ENCODE measurements at regions not wholly inside any gene's neighbourhood (a gene's known extent, or its start where the extent isn't known, plus 50 kb on each side); places are given as distances from the start of the nearest gene placed in this dataset.

GRCh38 chr9:30996761-30997160, 1387.7 kb upstream of the ACO1 start:
- Mint-ChIP-seq H3K4me3 (ENCODE audit: unreplicated experiment) (no peak overlapping the region), H3K27ac (ENCODE audit: unreplicated experiment) (no peak overlapping the region), H3K4me1 (ENCODE audit: low read depth, unreplicated experiment) (no peaks in the 10 kb centered on the region), H3K27me3 (ENCODE audit: unreplicated experiment) (no peaks in the 10 kb centered on the region), H3K9me3 (ENCODE audit: unreplicated experiment) (peaks cover 4% of the 10 kb centered on the region), H3K36me3 (ENCODE audit: unreplicated experiment) (no peaks in the 10 kb centered on the region)
- DNase-seq = no peak
- no peak for TF ChIP-seq CTCF (IDR thresholded peaks at IDR 0.05; ENCODE audit: partially characterized antibody, unreplicated experiment)

GRCh38 chr9:30997291-30997690, 1387.2 kb upstream of the ACO1 start:
- Mint-ChIP-seq H3K9me3 (ENCODE audit: unreplicated experiment) (peaks cover 4% of the 10 kb centered on the region), H3K36me3 (ENCODE audit: unreplicated experiment) (no peaks in the 10 kb centered on the region), H3K4me3 (ENCODE audit: unreplicated experiment) (no peak overlapping the region), H3K27me3 (ENCODE audit: unreplicated experiment) (no peaks in the 10 kb centered on the region), H3K27ac (ENCODE audit: unreplicated experiment) (no peak overlapping the region), H3K4me1 (ENCODE audit: low read depth, unreplicated experiment) (no peaks in the 10 kb centered on the region)
- TF ChIP-seq CTCF (IDR thresholded peaks at IDR 0.05; ENCODE audit: partially characterized antibody, unreplicated experiment) = no peak
- DNase-seq = no peak

GRCh38 chr9:31005086-31005665, 1379.3 kb upstream of the ACO1 start:
- no peak for TF ChIP-seq CTCF (IDR thresholded peaks at IDR 0.05; ENCODE audit: partially characterized antibody, unreplicated experiment)
- no peak for DNase-seq
- no peak overlapping the region for H3K27ac Mint-ChIP-seq (ENCODE audit: unreplicated experiment)
- H3K9me3 Mint-ChIP-seq (ENCODE audit: unreplicated experiment) = peaks cover 7% of the 10 kb centered on the region
- H3K36me3 Mint-ChIP-seq (ENCODE audit: unreplicated experiment) = no peaks in the 10 kb centered on the region
- H3K4me1 Mint-ChIP-seq (ENCODE audit: low read depth, unreplicated experiment) = no peaks in the 10 kb centered on the region
- no peaks in the 10 kb centered on the region for H3K27me3 Mint-ChIP-seq (ENCODE audit: unreplicated experiment)
- no peak overlapping the region for H3K4me3 Mint-ChIP-seq (ENCODE audit: unreplicated experiment)

GRCh38 chr9:31013371-31013770, 1371.1 kb upstream of the ACO1 start:
- Mint-ChIP-seq H3K4me3 (ENCODE audit: unreplicated experiment) (no peak overlapping the region), H3K27me3 (ENCODE audit: unreplicated experiment) (no peaks in the 10 kb centered on the region), H3K4me1 (ENCODE audit: low read depth, unreplicated experiment) (no peaks in the 10 kb centered on the region), H3K27ac (ENCODE audit: unreplicated experiment) (no peak overlapping the region), H3K9me3 (ENCODE audit: unreplicated experiment) (no peaks in the 10 kb centered on the region), H3K36me3 (ENCODE audit: unreplicated experiment) (no peaks in the 10 kb centered on the region)
- TF ChIP-seq CTCF (IDR thresholded peaks at IDR 0.05; ENCODE audit: partially characterized antibody, unreplicated experiment) = no peak
- DNase-seq = no peak

- H3K9me3 Mint-ChIP-seq (ENCODE audit: unreplicated experiment) = no peaks in the 10 kb centered on the region
- DNase-seq = no peak
- no peak for TF ChIP-seq CTCF (IDR thresholded peaks at IDR 0.05; ENCODE audit: partially characterized antibody, unreplicated experiment)
- H3K27me3 Mint-ChIP-seq (ENCODE audit: unreplicated experiment) = no peaks in the 10 kb centered on the region
- H3K27ac Mint-ChIP-seq (ENCODE audit: unreplicated experiment) = no peak overlapping the region
- H3K36me3 Mint-ChIP-seq (ENCODE audit: unreplicated experiment) = no peaks in the 10 kb centered on the region
- no peak overlapping the region for H3K4me3 Mint-ChIP-seq (ENCODE audit: unreplicated experiment)
- H3K4me1 Mint-ChIP-seq (ENCODE audit: low read depth, unreplicated experiment) = peaks cover 10% of the 10 kb centered on the region
These were observed 1360.6 kb upstream of the ACO1 start for GRCh38 chr9:31023847-31024246.
